MCF 10A (cell line): ENCODE measurements at regions not wholly inside any gene's neighbourhood (a gene's known extent, or its start where the extent isn't known, plus 50 kb on each side); places are given as distances from the start of the nearest gene placed in this dataset.

Experiments used
- BruUV-seq: library from RNA; stranded (reverse); fragments of 400-500 nt; replicated peaks from 2 replicates; lab custom pipeline; 2021; lab: Mats Ljungman, UMichigan
- CTCF ChIA-PET: fragments of 300-600 bp; sonication (Branson Sonifier 250); formaldehyde crosslinking; extraction: SDS; loops from one replicate; lab custom pipeline; 2021; ENCODE audit warnings: antibody characterized with exemption, inconsistent platforms; lab: Yijun Ruan, JAX
- POLR2A ChIA-PET: fragments of 300-600, 350-650 bp; sonication (Branson Sonifier 250); formaldehyde crosslinking; extraction: SDS; loops from one replicate; lab custom pipeline; 2020; ENCODE audit warnings: antibody characterized with exemption, inconsistent platforms; lab: Yijun Ruan, JAX
- DNase-seq: peaks from one replicate; pipeline ENCODE4 v3.0.0-alpha.2; 2018; ENCODE audit not compliant: unreplicated experiment
- H3K27ac Mint-ChIP-seq: one replicate; pipeline ENCODE4 v1.8.0; 2022; ENCODE audit warnings: mild to moderate bottlenecking, low read depth, mixed read lengths; ENCODE audit not compliant: unreplicated experiment
- H3K27me3 Mint-ChIP-seq: one replicate; pipeline ENCODE4 v1.8.0; 2022; ENCODE audit warnings: mixed read lengths; ENCODE audit not compliant: insufficient read depth, unreplicated experiment
- H3K36me3 Mint-ChIP-seq: one replicate; pipeline ENCODE4 v1.8.0; 2022; ENCODE audit warnings: mild to moderate bottlenecking, moderate library complexity, mixed read lengths; ENCODE audit not compliant: insufficient read depth, unreplicated experiment
- H3K4me1 Mint-ChIP-seq: one replicate; pipeline ENCODE4 v1.8.0; 2022; ENCODE audit warnings: mixed read lengths; ENCODE audit not compliant: insufficient read depth, unreplicated experiment
- H3K4me3 Mint-ChIP-seq: one replicate; pipeline ENCODE4 v1.8.0; 2022; ENCODE audit warnings: mild to moderate bottlenecking, moderate library complexity, mixed read lengths; ENCODE audit not compliant: unreplicated experiment
- H3K9me3 Mint-ChIP-seq: one replicate; pipeline ENCODE4 v1.8.0; 2022; ENCODE audit warnings: mixed read lengths; ENCODE audit not compliant: unreplicated experiment
- intact Hi-C: fragments of 100-400 bp; cut with micrococcal nuclease; formaldehyde crosslinking; loops from 2 replicates; pipeline ENCODE4 v1.14.1; 2022
- TF ChIP-seq, protein P1 (sequence below): fragments of 200-600 bp; IDR thresholded peaks from one replicate; pipeline ENCODE4 v1.8.0; 2022; ENCODE audit warnings: antibody characterized with exemption, mild to moderate bottlenecking; ENCODE audit not compliant: unreplicated experiment

DNA sequence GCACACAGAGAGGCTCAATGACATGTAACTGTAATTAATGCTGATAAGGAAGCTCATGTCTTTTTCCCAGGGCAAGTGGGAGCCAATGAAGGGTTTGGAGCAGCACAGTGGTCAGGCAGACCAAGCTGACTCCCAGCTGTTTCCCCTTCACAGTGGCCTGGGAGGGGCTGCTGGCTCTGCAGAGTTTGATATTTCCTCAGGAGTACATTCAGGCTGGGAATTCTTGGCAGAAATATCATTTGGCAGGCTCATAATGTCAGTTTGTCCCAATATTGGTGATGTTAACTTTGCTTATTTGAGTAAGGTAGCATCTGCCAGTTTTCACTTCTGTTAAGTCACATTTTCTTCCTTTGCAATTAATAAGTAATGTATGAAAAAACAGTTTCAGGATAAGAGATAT lies 247.0 kb downstream of the EMP1 start:
- intact Hi-C loops, result no loop called here
- CTCF ChIA-PET, result no interaction called here
- no peak overlapping the region for H3K4me3 Mint-ChIP-seq
- no TSS peak for BruUV-seq
- DNase-seq, result no peak
- TF ChIP-seq, protein P1, sequence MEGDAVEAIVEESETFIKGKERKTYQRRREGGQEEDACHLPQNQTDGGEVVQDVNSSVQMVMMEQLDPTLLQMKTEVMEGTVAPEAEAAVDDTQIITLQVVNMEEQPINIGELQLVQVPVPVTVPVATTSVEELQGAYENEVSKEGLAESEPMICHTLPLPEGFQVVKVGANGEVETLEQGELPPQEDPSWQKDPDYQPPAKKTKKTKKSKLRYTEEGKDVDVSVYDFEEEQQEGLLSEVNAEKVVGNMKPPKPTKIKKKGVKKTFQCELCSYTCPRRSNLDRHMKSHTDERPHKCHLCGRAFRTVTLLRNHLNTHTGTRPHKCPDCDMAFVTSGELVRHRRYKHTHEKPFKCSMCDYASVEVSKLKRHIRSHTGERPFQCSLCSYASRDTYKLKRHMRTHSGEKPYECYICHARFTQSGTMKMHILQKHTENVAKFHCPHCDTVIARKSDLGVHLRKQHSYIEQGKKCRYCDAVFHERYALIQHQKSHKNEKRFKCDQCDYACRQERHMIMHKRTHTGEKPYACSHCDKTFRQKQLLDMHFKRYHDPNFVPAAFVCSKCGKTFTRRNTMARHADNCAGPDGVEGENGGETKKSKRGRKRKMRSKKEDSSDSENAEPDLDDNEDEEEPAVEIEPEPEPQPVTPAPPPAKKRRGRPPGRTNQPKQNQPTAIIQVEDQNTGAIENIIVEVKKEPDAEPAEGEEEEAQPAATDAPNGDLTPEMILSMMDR, result no peak
- no peaks in the 10 kb centered on the region for H3K36me3 Mint-ChIP-seq
- no peaks in the 10 kb centered on the region for H3K9me3 Mint-ChIP-seq
- POLR2A ChIA-PET, result interaction anchor here (0.6 kb wide), 1 partner anchor 245 kb away, joined by 3 read pairs; no protein-coding TSS in a partner anchor
- H3K4me1 Mint-ChIP-seq, result no peaks in the 10 kb centered on the region
- H3K27ac Mint-ChIP-seq, result no peak overlapping the region
- no peaks in the 10 kb centered on the region for H3K27me3 Mint-ChIP-seq

DNA sequence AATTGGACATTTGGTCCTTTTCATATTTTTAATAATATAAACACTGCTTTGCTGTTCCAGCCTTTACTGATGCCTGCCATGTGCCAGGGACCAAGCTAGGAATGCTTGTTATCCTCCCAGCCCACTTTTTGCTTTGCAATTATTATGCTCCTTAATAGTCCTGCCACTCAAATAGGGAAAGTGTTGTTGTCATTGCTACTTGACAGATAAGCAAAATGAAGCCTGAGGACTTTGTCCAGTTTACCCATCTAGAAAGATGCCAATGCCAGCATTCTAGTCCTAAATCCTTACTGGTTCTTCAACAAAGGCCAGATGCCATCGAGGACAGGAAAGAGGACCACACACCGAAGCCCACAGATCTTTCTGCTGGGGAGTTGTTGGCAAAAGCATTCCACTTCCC lies 246.5 kb downstream of the EMP1 start:
- no peaks in the 10 kb centered on the region for H3K9me3 Mint-ChIP-seq
- no peaks in the 10 kb centered on the region for H3K27me3 Mint-ChIP-seq
- no peak for DNase-seq
- H3K36me3 Mint-ChIP-seq, result no peaks in the 10 kb centered on the region
- TF ChIP-seq, protein P1, result no peak
- no peak overlapping the region for H3K4me3 Mint-ChIP-seq
- no TSS peak for BruUV-seq
- no peak overlapping the region for H3K27ac Mint-ChIP-seq
- CTCF ChIA-PET, result no interaction called here
- H3K4me1 Mint-ChIP-seq, result no peaks in the 10 kb centered on the region
- POLR2A ChIA-PET, result no interaction called here
- intact Hi-C loops, result no loop called here

DNA sequence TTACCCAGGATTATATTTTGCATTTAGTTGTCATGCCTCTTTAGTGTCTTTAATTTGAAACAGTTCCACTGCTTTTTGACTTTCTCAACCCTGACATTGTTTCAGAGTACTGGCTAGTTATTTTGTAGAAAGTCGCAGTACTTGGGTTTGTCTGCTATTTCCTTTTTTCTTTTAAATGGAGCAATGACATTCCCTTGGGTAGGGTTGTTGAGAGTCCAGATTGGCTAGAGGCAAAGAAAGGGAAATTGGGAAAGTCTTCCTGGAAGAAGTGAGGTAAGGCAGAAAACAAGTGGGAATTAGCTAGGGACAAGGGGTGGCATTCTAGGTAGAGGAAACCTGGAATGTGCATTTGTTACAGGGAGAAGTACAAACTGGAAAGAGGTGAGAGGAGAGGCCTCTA lies 245.9 kb downstream of the EMP1 start:
- Mint-ChIP-seq H3K4me1 (no peaks in the 10 kb centered on the region), H3K27ac (no peak overlapping the region), H3K27me3 (no peaks in the 10 kb centered on the region), H3K36me3 (no peaks in the 10 kb centered on the region), H3K9me3 (no peaks in the 10 kb centered on the region), H3K4me3 (no peak overlapping the region)
- TF ChIP-seq, protein P1, result no peak
- no peak for DNase-seq
- BruUV-seq, result no TSS peak
- ChIA-PET CTCF (no interaction called here), POLR2A (no interaction called here)
- intact Hi-C loops, result no loop called here

DNA sequence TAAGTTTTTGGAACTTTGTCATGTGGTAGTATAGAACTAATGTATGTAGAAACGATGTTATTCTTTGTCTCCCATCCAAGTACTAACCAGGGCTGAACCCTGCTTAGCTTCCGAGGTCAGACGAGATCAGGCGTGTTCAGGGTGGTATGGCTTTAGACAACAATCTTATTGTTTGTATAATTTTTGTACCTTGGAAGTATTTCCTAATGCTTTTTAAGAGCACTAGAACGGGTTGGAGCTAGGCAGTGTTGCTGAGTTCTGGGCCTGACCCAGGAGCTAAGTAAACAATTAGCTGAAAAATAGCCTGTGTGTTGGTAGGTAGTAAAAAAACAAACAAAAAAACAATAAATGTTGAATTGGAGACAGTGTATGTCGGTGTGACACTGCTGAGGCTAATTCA lies 244.3 kb downstream of the EMP1 start:
- Mint-ChIP-seq H3K36me3 (no peaks in the 10 kb centered on the region), H3K27ac (no peak overlapping the region), H3K4me3 (no peak overlapping the region), H3K9me3 (no peaks in the 10 kb centered on the region), H3K4me1 (no peaks in the 10 kb centered on the region), H3K27me3 (no peaks in the 10 kb centered on the region)
- TF ChIP-seq, protein P1, result no peak
- intact Hi-C loops, result no loop called here
- ChIA-PET CTCF (no interaction called here), POLR2A (interaction anchor here (0.7 kb wide), 1 partner anchor 19 kb away, joined by 3 read pairs; no protein-coding TSS in a partner anchor)
- DNase-seq, result no peak
- no TSS peak for BruUV-seq
